NCI-H446 treated with DMSO at 0.1 percent for 48 hours (cell line): ENCODE measurements at regions not wholly inside any gene's neighbourhood (a gene's known extent, or its start where the extent isn't known, plus 50 kb on each side); places are given as distances from the start of the nearest gene placed in this dataset.
A peak's percentile ranks its signal among the peaks of the same experiment; 100 is the strongest.

Experiments used
- DNase-seq: peaks from one replicate; lab custom pipeline; 2025; lab: John Stamatoyannopoulos, UW

- DNase-seq: no peak
Measured at GRCh38 chr6:53744321-53744720, 50.5 kb upstream of the LRRC1 start.

- no peak for DNase-seq
Measured at GRCh38 chr6:53741034-53741823, 53.6 kb upstream of the LRRC1 start.

- DNase-seq: no peak
Measured at GRCh38 chr6:53737746-53738145, 57.1 kb upstream of the LRRC1 start.

GRCh38 chr6:53735896-53736295, 58.9 kb upstream of the LRRC1 start:
- DNase-seq: no peak

- no peak for DNase-seq
Measured at GRCh38 chr6:53734473-53735299, 60.1 kb upstream of the LRRC1 start.

- no peak for DNase-seq
Measured at GRCh38 chr6:53731866-53732636, 62.8 kb upstream of the LRRC1 start.

- DNase-seq: no peak
Measured at GRCh38 chr6:53730767-53731166, 64.0 kb upstream of the LRRC1 start.

- no peak for DNase-seq
Measured at GRCh38 chr6:53728570-53729194, 63.1 kb upstream of the KLHL31 start.

GRCh38 chr6:53727748-53728147, 62.2 kb upstream of the KLHL31 start:
- DNase-seq: no peak

GRCh38 chr6:53725791-53726575, 60.4 kb upstream of the KLHL31 start:
- peak; percentile 36 for DNase-seq

GRCh38 chr6:53724501-53724900, 58.9 kb upstream of the KLHL31 start:
- DNase-seq: no peak

- DNase-seq: no peak
Measured at GRCh38 chr6:53723331-53723730, 57.8 kb upstream of the KLHL31 start.

- no peak for DNase-seq
Measured at GRCh38 chr6:53721766-53722165, 56.2 kb upstream of the KLHL31 start.

- peak; percentile 76 for DNase-seq
Measured at GRCh38 chr6:53718597-53719460, 53.3 kb upstream of the KLHL31 start.

- DNase-seq: no peak
Measured at GRCh38 chr6:53717566-53717965, 52.0 kb upstream of the KLHL31 start.

- no peak for DNase-seq
Measured at GRCh38 chr6:53715434-53715833, 49.9 kb upstream of the KLHL31 start.
